Lung (tissue), 11 donors: ENCODE measurements at regions not wholly inside any gene's neighbourhood (a gene's known extent, or its start where the extent isn't known, plus 50 kb on each side); places are given as distances from the start of the nearest gene placed in this dataset.

Experiments used
- ATAC-seq: fragments of 200-7000 bp; cut with Tn5 transposase; one replicate; pipeline ENCODE4 v1.9.1; 2020; ENCODE audit warnings: moderate number of reproducible peaks; ENCODE audit not compliant: insufficient read depth, low FRiP score
- DNase-seq, 3 donors: peaks; one replicate each; pipeline ENCODE4 v3.0.0-alpha.2; 2013 to 2017
- H3K27ac ChIP-seq, 2 donors: one replicate each; pipeline ENCODE4 v1.5.1; 2013; ENCODE audit warnings: mild to moderate bottlenecking in 2 of 2, moderate library complexity in 2 of 2, control low read depth in 1 of 2, inconsistent platforms in 1 of 2, low read depth in 1 of 2, low read length in 1 of 2
- H3K27me3 ChIP-seq, 3 donors: one replicate each; pipeline ENCODE4 v1.5.1; 2013; ENCODE audit warnings: low read length in 2 of 3; ENCODE audit not compliant: control insufficient read depth in 3 of 3, insufficient read depth in 3 of 3
- H3K36me3 ChIP-seq, 4 donors: one replicate each; pipeline ENCODE4 v1.5.1; 2013; ENCODE audit warnings: low read length in 4 of 4, mild to moderate bottlenecking in 1 of 4, moderate library complexity in 1 of 4; ENCODE audit not compliant: control insufficient read depth in 4 of 4, insufficient read depth in 4 of 4
- H3K4me1 ChIP-seq, 5 donors: one replicate each; pipeline ENCODE4 v1.5.1; 2013; ENCODE audit warnings: low read length in 5 of 5, mild to moderate bottlenecking in 2 of 5, moderate library complexity in 1 of 5; ENCODE audit not compliant: control insufficient read depth in 5 of 5, insufficient read depth in 5 of 5
- H3K4me3 ChIP-seq: one replicate; pipeline ENCODE4 v1.5.1; 2013; ENCODE audit warnings: mild to moderate bottlenecking, control low read depth, moderate library complexity
- H3K9ac ChIP-seq, 2 donors: one replicate each; pipeline ENCODE4 v1.5.1; 2013; ENCODE audit warnings: low read length in 2 of 2, control low read depth in 1 of 2; ENCODE audit not compliant: insufficient read depth in 1 of 2
- H3K9me3 ChIP-seq, 4 donors: one replicate each; pipeline ENCODE4 v1.5.1; 2013; ENCODE audit warnings: low read length in 3 of 4, mild to moderate bottlenecking in 1 of 4, moderate library complexity in 1 of 4; ENCODE audit not compliant: control insufficient read depth in 4 of 4, insufficient read depth in 3 of 4
- CTCF ChIP-seq: IDR thresholded peaks from 2 replicates; pipeline ENCODE4 v1.5.1; 2012; ENCODE audit warnings: mild to moderate bottlenecking; ENCODE audit errors: control extremely low read depth, extremely low read depth
- WGBS, 2 donors: extraction: QIAGEN DNeasy Blood & Tissue Kit; methylation state at CpG; one replicate each; pipeline ENCODE4 v1.1.7; 2013; 5-methylcytosine and 5-hydroxymethylcytosine counted together
- donor health status: control.
- donor health status: control.
- donor health status: Bipolar disorder and iron deficiency.
- donor health status: healthy.
- donor health status: DM: yes; HTN: yes; CAD: no.

- Histone ChIP-seq H3K36me3 (no peaks in the 10 kb centered on the region), H3K9ac (no peak overlapping the region), H3K27me3 (no peaks in the 10 kb centered on the region), H3K4me1 (peaks cover 0 to 6% (median 0%) of the 10 kb centered on the region in 5 donors), H3K4me3 (no peak overlapping the region), H3K9me3 (peaks cover 0 to 2% (median 0%) of the 10 kb centered on the region in 4 donors), H3K27ac (no peak overlapping the region)
- ATAC-seq: no peak
- TF ChIP-seq CTCF: no peak
- WGBS, 2 donors: 80 to 82% methylated on average over 6 of the region's 6 CpGs
- DNase-seq: no peak
Measured at GRCh38 chr10:9898633-9899395, 1118.9 kb upstream of the CELF2 start.

GRCh38 chr10:9900751-9901150 is 1116.9 kb upstream of the CELF2 start:
- no peaks in the 10 kb centered on the region for H3K27me3 ChIP-seq
- H3K4me1 ChIP-seq: peaks cover 0 to 6% (median 0%) of the 10 kb centered on the region in 5 donors
- H3K36me3 ChIP-seq: no peaks in the 10 kb centered on the region
- DNase-seq (peak in 1 of 3 donors; percentile 45), ATAC-seq (no peak)
- no peak overlapping the region for H3K4me3 ChIP-seq
- no peak overlapping the region for H3K27ac ChIP-seq
- no peaks in the 10 kb centered on the region for H3K9me3 ChIP-seq
- no peak overlapping the region for H3K9ac ChIP-seq
- TF ChIP-seq CTCF: no peak

- H3K4me3 ChIP-seq: no peak overlapping the region
- H3K27me3 ChIP-seq: no peaks in the 10 kb centered on the region
- WGBS, 2 donors: 0 to 35% methylated on average over 1 of the region's 1 CpG
- H3K27ac ChIP-seq: no peak overlapping the region
- peaks cover 0 to 3% (median 1%) of the 10 kb centered on the region in 4 donors for H3K9me3 ChIP-seq
- no peak overlapping the region for H3K9ac ChIP-seq
- H3K36me3 ChIP-seq: no peaks in the 10 kb centered on the region
- ATAC-seq (no peak), DNase-seq (peak in 2 of 3 donors; percentile 55 to 77)
- peaks cover 0 to 6% (median 0%) of the 10 kb centered on the region in 5 donors for H3K4me1 ChIP-seq
- no peak for TF ChIP-seq CTCF
Measured at GRCh38 chr10:9901971-9902370, 1115.7 kb upstream of the CELF2 start.
